Panc1 (cell line): ENCODE measurements at regions not wholly inside any gene's neighbourhood (a gene's known extent, or its start where the extent isn't known, plus 50 kb on each side); places are given as distances from the start of the nearest gene placed in this dataset.
"Not testable (repeated sequence)": the region's sequence is repeated elsewhere in the genome, so short reads cannot be mapped to it uniquely, and the experiment has no call there.

ENCODE experiments used
- ATAC-seq: fragments of 200-7000 bp; cut with Tn5 transposase; 2 replicates; pipeline ENCODE4 v1.9.1; 2020; ENCODE audit warnings: mild to moderate bottlenecking, moderate library complexity
- BruUV-seq: library from RNA; stranded (reverse); fragments of 400-500 nt; replicated peaks from 2 replicates; lab custom pipeline; 2021; lab: Mats Ljungman, UMichigan
- CTCF ChIA-PET: fragments of 300-600 bp; sonication (Branson Sonifier 250); formaldehyde crosslinking; loops from one replicate; lab custom pipeline; 2022; ENCODE audit warnings: antibody characterized with exemption; lab: Charles Lee
- POLR2A ChIA-PET: fragments of 300-600 bp; sonication (Branson Sonifier 250); formaldehyde crosslinking; loops from one replicate; lab custom pipeline; 2022; ENCODE audit warnings: antibody characterized with exemption; lab: Charles Lee
- DNase-seq: peaks from one replicate; pipeline ENCODE4 v3.0.0-alpha.2; 2010; ENCODE audit warnings: low read depth, low spot score
- H3K27ac ChIP-seq: 2 replicates; pipeline ENCODE4 v1.5.1; 2011; ENCODE audit warnings: mild to moderate bottlenecking, low read length, inconsistent platforms
- H3K27me3 ChIP-seq: fragments of 200-500 bp; sonication (Bioruptor generic); 2 replicates; pipeline ENCODE4 v1.6.0; 2014; ENCODE audit warnings: low read length, inconsistent platforms; ENCODE audit not compliant: control insufficient read depth, insufficient read depth
- H3K36me3 ChIP-seq: fragments of 200-500 bp; sonication (Bioruptor generic); 2 replicates; pipeline ENCODE4 v1.5.1; 2014; ENCODE audit warnings: inconsistent platforms, mild to moderate bottlenecking, low read length, moderate library complexity; ENCODE audit not compliant: control insufficient read depth, insufficient read depth
- H3K4me1 ChIP-seq: 2 replicates; pipeline ENCODE4 v1.5.1; 2011; ENCODE audit warnings: inconsistent platforms, mild to moderate bottlenecking, low read length, moderate library complexity; ENCODE audit not compliant: control insufficient read depth, insufficient read depth
- H3K4me3 ChIP-seq, 2 experiments: 2 replicates each; pipeline ENCODE4 v1.5.1; 2011 to 2012; ENCODE audit warnings: low read depth in 2 of 2, low read length in 2 of 2, mild to moderate bottlenecking in 2 of 2, inconsistent platforms in 1 of 2, moderate library complexity in 1 of 2
- H3K9me3 ChIP-seq: fragments of 200-500 bp; sonication (Bioruptor generic); 2 replicates; pipeline ENCODE4 v1.5.1; 2014; ENCODE audit warnings: low read depth, mild to moderate bottlenecking, inconsistent platforms, low read length, moderate library complexity; ENCODE audit not compliant: control insufficient read depth, insufficient read depth
- CTCF ChIP-seq: fragments of 450-650 bp; IDR thresholded peaks from 2 replicates; pipeline ENCODE4 v1.5.1; 2017; ENCODE audit warnings: mild to moderate bottlenecking
- POLR2AphosphoS5 ChIP-seq: IDR thresholded peaks from 2 replicates; pipeline ENCODE4 v1.6.1; 2012; ENCODE audit warnings: mild to moderate bottlenecking, low read depth, low read length, moderate library complexity
- SIN3A ChIP-seq: IDR thresholded peaks from 2 replicates; pipeline ENCODE4 v1.6.1; 2012; ENCODE audit warnings: low read depth, mild to moderate bottlenecking, low read length, moderate library complexity, borderline replicate concordance; ENCODE audit not compliant: insufficient read depth
- TCF7L2 ChIP-seq: IDR thresholded peaks from 2 replicates; pipeline ENCODE4 v1.6.1; 2011; ENCODE audit warnings: mild to moderate bottlenecking, low read depth, low read length, inconsistent platforms
- in situ Hi-C: cut with HindIII; loops from 2 replicates; pipeline ENCODE4 v1.10.0; 2016; ENCODE audit warnings: low sequenced_read_pairs, low pct_unique_long_range_greater_than_20kb
- intact Hi-C: fragments of 100-400 bp; cut with micrococcal nuclease; formaldehyde crosslinking; loops from one replicate; pipeline ENCODE4 v1.10.0; 2022; ENCODE audit not compliant: unreplicated experiment
- TF ChIP-seq, protein P1 (sequence below), 2 experiments: IDR thresholded peaks; 2 replicates each; pipeline ENCODE4 v1.6.1; 2011 to 2012; ENCODE audit warnings: low read depth in 2 of 2, control low read depth in 1 of 2, low read length in 1 of 2, mild to moderate bottlenecking in 1 of 2, moderate library complexity in 1 of 2; ENCODE audit not compliant: insufficient read depth in 1 of 2

GRCh38 chr3:26141296-26141695 is 351.4 kb downstream of the OXSM start:
- H3K4me3 ChIP-seq, result no peak overlapping the region

GRCh38 chr3:26145769-26146168 is 355.9 kb downstream of the OXSM start:
- in situ Hi-C loops, result no loop called here
- TF ChIP-seq TCF7L2, result no peak
- TF ChIP-seq, protein P1, sequence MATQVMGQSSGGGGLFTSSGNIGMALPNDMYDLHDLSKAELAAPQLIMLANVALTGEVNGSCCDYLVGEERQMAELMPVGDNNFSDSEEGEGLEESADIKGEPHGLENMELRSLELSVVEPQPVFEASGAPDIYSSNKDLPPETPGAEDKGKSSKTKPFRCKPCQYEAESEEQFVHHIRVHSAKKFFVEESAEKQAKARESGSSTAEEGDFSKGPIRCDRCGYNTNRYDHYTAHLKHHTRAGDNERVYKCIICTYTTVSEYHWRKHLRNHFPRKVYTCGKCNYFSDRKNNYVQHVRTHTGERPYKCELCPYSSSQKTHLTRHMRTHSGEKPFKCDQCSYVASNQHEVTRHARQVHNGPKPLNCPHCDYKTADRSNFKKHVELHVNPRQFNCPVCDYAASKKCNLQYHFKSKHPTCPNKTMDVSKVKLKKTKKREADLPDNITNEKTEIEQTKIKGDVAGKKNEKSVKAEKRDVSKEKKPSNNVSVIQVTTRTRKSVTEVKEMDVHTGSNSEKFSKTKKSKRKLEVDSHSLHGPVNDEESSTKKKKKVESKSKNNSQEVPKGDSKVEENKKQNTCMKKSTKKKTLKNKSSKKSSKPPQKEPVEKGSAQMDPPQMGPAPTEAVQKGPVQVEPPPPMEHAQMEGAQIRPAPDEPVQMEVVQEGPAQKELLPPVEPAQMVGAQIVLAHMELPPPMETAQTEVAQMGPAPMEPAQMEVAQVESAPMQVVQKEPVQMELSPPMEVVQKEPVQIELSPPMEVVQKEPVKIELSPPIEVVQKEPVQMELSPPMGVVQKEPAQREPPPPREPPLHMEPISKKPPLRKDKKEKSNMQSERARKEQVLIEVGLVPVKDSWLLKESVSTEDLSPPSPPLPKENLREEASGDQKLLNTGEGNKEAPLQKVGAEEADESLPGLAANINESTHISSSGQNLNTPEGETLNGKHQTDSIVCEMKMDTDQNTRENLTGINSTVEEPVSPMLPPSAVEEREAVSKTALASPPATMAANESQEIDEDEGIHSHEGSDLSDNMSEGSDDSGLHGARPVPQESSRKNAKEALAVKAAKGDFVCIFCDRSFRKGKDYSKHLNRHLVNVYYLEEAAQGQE (IDR thresholded peaks at IDR 0.05; ENCODE audit: insufficient read depth in 1 of 2, low read depth in 2 of 2, low read length in 1 of 2), result no peak
- TF ChIP-seq CTCF, result no peak
- TF ChIP-seq SIN3A, result no peak
- TF ChIP-seq POLR2AphosphoS5, result no peak
- Histone ChIP-seq H3K9me3 (no peaks in the 10 kb centered on the region), H3K27ac (no peak overlapping the region), H3K4me3 (no peak overlapping the region), H3K4me1 (no peaks in the 10 kb centered on the region), H3K36me3 (no peaks in the 10 kb centered on the region), H3K27me3 (no peaks in the 10 kb centered on the region)
- ChIA-PET CTCF (no interaction called here), POLR2A (no interaction called here)
- intact Hi-C loops, result no loop called here
- DNase-seq, result no peak
- no peak for ATAC-seq
- no TSS peak for BruUV-seq

More at GRCh38 chr3:26141296-26141695, 351.4 kb downstream of the OXSM start:
- DNase-seq, result no peak
- ATAC-seq, result no peak
- intact Hi-C loops, result no loop called here
- no peaks in the 10 kb centered on the region for H3K9me3 ChIP-seq
- no peak for TF ChIP-seq TCF7L2
- TF ChIP-seq POLR2AphosphoS5, result no peak
- TF ChIP-seq, protein P1 (IDR thresholded peaks at IDR 0.05; ENCODE audit: insufficient read depth in 1 of 2, low read depth in 2 of 2, low read length in 1 of 2), result no peak
- no peak for TF ChIP-seq CTCF
- no peak for TF ChIP-seq SIN3A
- H3K36me3 ChIP-seq, result no peaks in the 10 kb centered on the region
- no peaks in the 10 kb centered on the region for H3K27me3 ChIP-seq
- H3K4me1 ChIP-seq, result no peaks in the 10 kb centered on the region
- POLR2A ChIA-PET, result no interaction called here
- in situ Hi-C loops, result no loop called here
- no TSS peak for BruUV-seq
- CTCF ChIA-PET, result no interaction called here
- H3K27ac ChIP-seq, result no peak overlapping the region

- H3K9me3 ChIP-seq, DNase-seq, CTCF ChIA-PET, intact Hi-C loops, H3K4me3 ChIP-seq, in situ Hi-C loops, ATAC-seq, H3K4me1 ChIP-seq, BruUV-seq, H3K27ac ChIP-seq, H3K36me3 ChIP-seq, H3K27me3 ChIP-seq, POLR2A ChIA-PET: not testable (repeated sequence)
Observed at GRCh38 chr3:26157428-26157827, 367.5 kb downstream of the OXSM start.
